ENCODE measurements at regions not wholly inside any gene's neighbourhood (a gene's known extent, or its start where the extent isn't known, plus 50 kb on each side); places are given as distances from the start of the nearest gene placed in this dataset.
A peak's percentile ranks its signal among the peaks of the same experiment; 100 is the strongest.

DNA sequence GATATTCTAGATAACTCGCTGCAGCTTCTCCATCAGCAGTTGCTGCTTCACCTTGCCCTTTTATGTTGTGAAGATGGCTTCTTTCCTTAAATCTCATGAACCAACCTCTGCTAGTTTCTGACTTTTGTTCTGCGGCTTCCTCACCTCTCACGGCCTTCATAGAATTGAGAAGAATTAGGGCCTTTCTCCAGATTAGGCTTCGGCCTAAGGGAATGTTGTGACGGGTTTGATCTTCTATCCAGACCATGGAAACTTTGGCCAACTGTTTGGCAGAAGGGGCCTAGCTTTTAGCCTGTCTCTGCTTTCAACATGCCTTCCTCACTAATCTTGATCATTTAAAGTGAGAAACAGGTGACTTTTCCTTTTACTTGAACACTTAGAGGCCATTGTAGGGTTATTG lies 199.9 kb downstream of the CYP26B1 start:
- no peaks in the 10 kb centered on the region for H3K9me3 ChIP-seq
- no peaks in the 10 kb centered on the region for H3K27me3 ChIP-seq
- H3K36me3 ChIP-seq, result no peaks in the 10 kb centered on the region
- intact Hi-C loops (cut with DNase I), result no loop called here
- H3K4me1 ChIP-seq, result peaks cover 0 to 30% (median 1%) of the 10 kb centered on the region in 12 donors
- TF ChIP-seq, protein P1, sequence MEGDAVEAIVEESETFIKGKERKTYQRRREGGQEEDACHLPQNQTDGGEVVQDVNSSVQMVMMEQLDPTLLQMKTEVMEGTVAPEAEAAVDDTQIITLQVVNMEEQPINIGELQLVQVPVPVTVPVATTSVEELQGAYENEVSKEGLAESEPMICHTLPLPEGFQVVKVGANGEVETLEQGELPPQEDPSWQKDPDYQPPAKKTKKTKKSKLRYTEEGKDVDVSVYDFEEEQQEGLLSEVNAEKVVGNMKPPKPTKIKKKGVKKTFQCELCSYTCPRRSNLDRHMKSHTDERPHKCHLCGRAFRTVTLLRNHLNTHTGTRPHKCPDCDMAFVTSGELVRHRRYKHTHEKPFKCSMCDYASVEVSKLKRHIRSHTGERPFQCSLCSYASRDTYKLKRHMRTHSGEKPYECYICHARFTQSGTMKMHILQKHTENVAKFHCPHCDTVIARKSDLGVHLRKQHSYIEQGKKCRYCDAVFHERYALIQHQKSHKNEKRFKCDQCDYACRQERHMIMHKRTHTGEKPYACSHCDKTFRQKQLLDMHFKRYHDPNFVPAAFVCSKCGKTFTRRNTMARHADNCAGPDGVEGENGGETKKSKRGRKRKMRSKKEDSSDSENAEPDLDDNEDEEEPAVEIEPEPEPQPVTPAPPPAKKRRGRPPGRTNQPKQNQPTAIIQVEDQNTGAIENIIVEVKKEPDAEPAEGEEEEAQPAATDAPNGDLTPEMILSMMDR (IDR thresholded peaks at IDR 0.05), result no peak
- no peak for TF ChIP-seq POLR2A (IDR thresholded peaks at IDR 0.05)
- WGBS, 4 donors, result 93 to 98% (median 98%) methylated on average over 5 of the region's 5 CpGs
- ATAC-seq (no peak), DNase-seq (no peak)
- no peak overlapping the region for H3K4me3 ChIP-seq
- H3K27ac ChIP-seq, result no peak overlapping the region

DNA sequence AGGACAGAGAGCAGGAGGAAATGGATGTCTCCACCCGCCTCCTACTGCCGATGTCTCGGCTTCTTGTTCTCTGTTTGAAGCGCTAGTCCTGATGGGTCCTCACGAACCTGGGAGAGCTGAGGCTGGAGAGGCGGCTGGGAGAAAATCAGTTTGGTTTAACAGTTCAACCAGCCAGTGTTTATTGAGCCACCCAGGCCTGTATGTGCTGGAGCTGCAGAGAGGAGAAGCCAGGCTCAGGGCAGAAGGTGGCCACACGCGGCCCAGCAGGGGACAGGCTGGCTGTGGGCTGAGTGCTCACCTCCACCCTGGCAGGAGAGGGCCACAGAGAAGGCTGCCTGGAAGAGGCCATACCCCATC lies 202.1 kb downstream of the CYP26B1 start:
- no peak overlapping the region for H3K27ac ChIP-seq
- peaks cover 0 to 18% (median 0%) of the 10 kb centered on the region in 12 donors for H3K4me1 ChIP-seq
- H3K36me3 ChIP-seq, result no peaks in the 10 kb centered on the region
- intact Hi-C loops (cut with DNase I), result no loop called here
- H3K4me3 ChIP-seq, result no peak overlapping the region
- WGBS, 4 donors, result 67 to 70% (median 69%) methylated on average over 8 of the region's 8 CpGs
- ATAC-seq (no peak), DNase-seq (no peak)
- TF ChIP-seq, protein P1 (IDR thresholded peaks at IDR 0.05), result no peak
- TF ChIP-seq POLR2A (IDR thresholded peaks at IDR 0.05), result no peak
- H3K9me3 ChIP-seq, result no peaks in the 10 kb centered on the region
- H3K27me3 ChIP-seq, result no peaks in the 10 kb centered on the region

DNA sequence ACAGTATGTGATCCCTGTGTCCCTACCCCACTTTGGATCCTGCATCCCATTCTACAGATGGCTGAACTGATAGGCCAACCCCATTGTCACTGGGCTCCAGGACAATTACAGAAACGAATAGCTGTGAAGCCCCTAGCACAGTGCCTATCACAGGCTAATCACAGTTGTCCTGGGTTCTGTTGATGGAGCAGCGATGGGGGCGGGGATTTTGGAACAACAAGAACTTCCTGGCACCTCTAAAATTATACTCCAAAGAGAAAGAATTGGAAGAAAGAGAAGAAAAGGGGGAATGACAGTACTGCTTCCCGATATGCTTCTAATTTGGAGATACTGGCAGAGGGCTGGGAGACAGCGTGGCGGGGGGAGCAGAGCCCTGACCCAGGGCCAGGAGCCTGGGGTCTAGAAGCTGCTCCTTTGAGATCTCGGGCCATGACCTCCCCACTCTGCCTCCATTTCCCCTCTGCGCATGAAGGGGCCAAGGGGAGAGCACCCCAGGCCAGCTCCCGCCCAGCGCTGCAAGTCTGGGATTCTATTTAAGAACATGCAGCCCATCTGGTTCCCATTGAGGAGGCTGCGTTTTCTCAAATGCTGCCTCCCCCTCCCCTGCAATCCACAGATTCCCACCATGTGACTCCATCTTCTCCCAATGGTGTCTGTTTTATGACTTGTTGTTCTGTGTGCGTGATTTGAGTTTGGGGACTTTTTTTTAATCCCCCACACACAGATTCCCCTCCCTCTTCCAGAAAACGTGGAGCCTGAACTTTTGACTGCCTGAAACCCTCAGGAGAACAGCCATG lies 202.7 kb downstream of the CYP26B1 start:
- Histone ChIP-seq H3K27me3 (no peaks in the 10 kb centered on the region), H3K27ac (no peak overlapping the region), H3K9me3 (no peaks in the 10 kb centered on the region), H3K36me3 (no peaks in the 10 kb centered on the region), H3K4me1 (peaks cover 0 to 13% (median 0%) of the 10 kb centered on the region in 12 donors), H3K4me3 (no peak overlapping the region)
- TF ChIP-seq, protein P1 (IDR thresholded peaks at IDR 0.05), result no peak
- TF ChIP-seq POLR2A (IDR thresholded peaks at IDR 0.05), result no peak
- DNase-seq, result peak in 1 of 5 donors; percentile 53
- WGBS, 4 donors, result 59 to 76% (median 74%) methylated on average over 13 of the region's 13 CpGs
- intact Hi-C loops (cut with DNase I), result no loop called here
- ATAC-seq, result peak in 1 of 4 donors; percentile 8

DNA sequence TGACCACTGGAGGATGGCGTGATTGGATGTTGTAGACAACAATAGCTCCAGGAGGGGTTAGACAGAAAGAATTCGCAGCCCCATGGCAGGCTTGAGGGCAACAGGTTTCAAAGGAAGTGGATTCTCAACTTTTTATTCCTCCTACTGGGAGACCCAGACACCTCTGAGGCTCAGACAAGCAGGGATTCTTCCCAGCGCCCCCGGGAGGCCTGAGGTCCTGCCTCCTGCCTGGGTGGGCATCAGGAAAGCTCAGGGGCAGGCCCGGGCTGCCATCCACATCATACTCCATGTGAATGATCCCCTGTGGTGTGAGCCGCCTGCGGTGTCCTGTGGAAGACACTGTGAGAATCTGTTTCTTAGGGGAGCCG lies 203.5 kb downstream of the CYP26B1 start:
- TF ChIP-seq, protein P1 (IDR thresholded peaks at IDR 0.05), result no peak
- TF ChIP-seq POLR2A (IDR thresholded peaks at IDR 0.05), result no peak
- Histone ChIP-seq H3K4me3 (no peak overlapping the region), H3K9me3 (no peaks in the 10 kb centered on the region), H3K36me3 (no peaks in the 10 kb centered on the region), H3K27me3 (no peaks in the 10 kb centered on the region), H3K4me1 (peaks cover 0 to 9% (median 0%) of the 10 kb centered on the region in 12 donors), H3K27ac (no peak overlapping the region)
- no peak for DNase-seq
- ATAC-seq, result no peak
- WGBS, 4 donors, result 84 to 88% (median 86%) methylated on average over 8 of the region's 8 CpGs
- intact Hi-C loops (cut with DNase I), result no loop called here

Data from heart left ventricle (tissue), 16 donors.